ENCODE measurements at regions not wholly inside any gene's neighbourhood (a gene's known extent, or its start where the extent isn't known, plus 50 kb on each side); places are given as distances from the start of the nearest gene placed in this dataset.

GRCh38 chr1:25057188-25057587 is 127.1 kb upstream of the RUNX3 start:
- no peaks in the 10 kb centered on the region for H3K36me3 ChIP-seq (ENCODE audit: insufficient read depth, low read length)
- H3K9me3 ChIP-seq (ENCODE audit: low read length), result no peaks in the 10 kb centered on the region
- H3K27me3 ChIP-seq (ENCODE audit: insufficient read depth, low read depth, low read length), result no peaks in the 10 kb centered on the region
- H3K9me2 ChIP-seq (ENCODE audit: insufficient read depth, low read length), result no peaks in the 10 kb centered on the region
- TF ChIP-seq MXI1 (conservative IDR thresholded peaks at IDR 0.05; ENCODE audit: poor library complexity, severe bottlenecking) (no peak), RAD21 (conservative IDR thresholded peaks at IDR 0.05) (no peak), EP300 (conservative IDR thresholded peaks at IDR 0.05; ENCODE audit: poor library complexity, severe bottlenecking) (no peak), TAF1 (IDR thresholded peaks at IDR 0.05; ENCODE audit: low read depth) (no peak), POLR2AphosphoS5 (IDR thresholded peaks at IDR 0.05) (no peak), SMC3 (conservative IDR thresholded peaks at IDR 0.05; ENCODE audit: poor library complexity) (no peak), CTCF (IDR thresholded peaks at IDR 0.05; ENCODE audit: poor library complexity, severe bottlenecking) (no peak), REST (IDR thresholded peaks at IDR 0.05; ENCODE audit: borderline replicate concordance) (no peak), EZH2 (IDR thresholded peaks at IDR 0.05; ENCODE audit: borderline replicate concordance, insufficient read depth, low read length, poor library complexity, severe bottlenecking) (no peak)
- H3K4me2 ChIP-seq (ENCODE audit: low read length), result no peak overlapping the region
- H3K79me2 ChIP-seq (replicated peaks; ENCODE audit: insufficient read depth, low read length), result no peaks in the 10 kb centered on the region
- no peak overlapping the region for H3K4me3 ChIP-seq (ENCODE audit: low read length)
- H2AFZ ChIP-seq (ENCODE audit: low read depth, low read length), result no peak overlapping the region
- no peak overlapping the region for H3K27ac ChIP-seq (ENCODE audit: low read length)
- no peaks in the 10 kb centered on the region for H4K20me1 ChIP-seq (ENCODE audit: insufficient read depth)
- no peaks in the 10 kb centered on the region for H3F3A ChIP-seq (ENCODE audit: insufficient read depth, low read length, poor library complexity, severe bottlenecking)
- no peak overlapping the region for H3K9ac ChIP-seq (ENCODE audit: low read length)

- no peaks in the 10 kb centered on the region for H3K9me2 ChIP-seq (ENCODE audit: insufficient read depth, low read length)
- no peak overlapping the region for H3K4me3 ChIP-seq (ENCODE audit: low read length)
- H3K4me2 ChIP-seq (ENCODE audit: low read length), result no peak overlapping the region
- H3F3A ChIP-seq (ENCODE audit: insufficient read depth, low read length, poor library complexity, severe bottlenecking), result no peaks in the 10 kb centered on the region
- no peak overlapping the region for H3K9ac ChIP-seq (ENCODE audit: low read length)
- no peaks in the 10 kb centered on the region for H3K79me2 ChIP-seq (replicated peaks; ENCODE audit: insufficient read depth, low read length)
- no peaks in the 10 kb centered on the region for H3K27me3 ChIP-seq (ENCODE audit: insufficient read depth, low read depth, low read length)
- H3K9me3 ChIP-seq (ENCODE audit: low read length), result no peaks in the 10 kb centered on the region
- H3K27ac ChIP-seq (ENCODE audit: low read length), result no peak overlapping the region
- TF ChIP-seq SMC3 (conservative IDR thresholded peaks at IDR 0.05; ENCODE audit: poor library complexity), result no peak
- no peaks in the 10 kb centered on the region for H4K20me1 ChIP-seq (ENCODE audit: insufficient read depth)
- H2AFZ ChIP-seq (ENCODE audit: low read depth, low read length), result no peak overlapping the region
- no peaks in the 10 kb centered on the region for H3K36me3 ChIP-seq (ENCODE audit: insufficient read depth, low read length)
Measured at GRCh38 chr1:25056536-25056935, 126.5 kb upstream of the RUNX3 start.

- no peaks in the 10 kb centered on the region for H3K9me3 ChIP-seq (ENCODE audit: low read length)
- no peaks in the 10 kb centered on the region for H4K20me1 ChIP-seq (ENCODE audit: insufficient read depth)
- no peak overlapping the region for H3K4me2 ChIP-seq (ENCODE audit: low read length)
- no peaks in the 10 kb centered on the region for H3K9me2 ChIP-seq (ENCODE audit: insufficient read depth, low read length)
- no peak overlapping the region for H2AFZ ChIP-seq (ENCODE audit: low read depth, low read length)
- TF ChIP-seq MXI1 (conservative IDR thresholded peaks at IDR 0.05; ENCODE audit: poor library complexity, severe bottlenecking) (no peak), REST (IDR thresholded peaks at IDR 0.05; ENCODE audit: borderline replicate concordance) (no peak), RAD21 (conservative IDR thresholded peaks at IDR 0.05) (no peak), POLR2AphosphoS5 (IDR thresholded peaks at IDR 0.05) (no peak), EZH2 (IDR thresholded peaks at IDR 0.05; ENCODE audit: borderline replicate concordance, insufficient read depth, low read length, poor library complexity, severe bottlenecking) (no peak), TAF1 (IDR thresholded peaks at IDR 0.05; ENCODE audit: low read depth) (no peak), SMC3 (conservative IDR thresholded peaks at IDR 0.05; ENCODE audit: poor library complexity) (no peak), EP300 (conservative IDR thresholded peaks at IDR 0.05; ENCODE audit: poor library complexity, severe bottlenecking) (no peak), CTCF (IDR thresholded peaks at IDR 0.05; ENCODE audit: poor library complexity, severe bottlenecking) (no peak)
- no peaks in the 10 kb centered on the region for H3K27me3 ChIP-seq (ENCODE audit: insufficient read depth, low read depth, low read length)
- no peak overlapping the region for H3K27ac ChIP-seq (ENCODE audit: low read length)
- H3K9ac ChIP-seq (ENCODE audit: low read length), result no peak overlapping the region
- no peaks in the 10 kb centered on the region for H3F3A ChIP-seq (ENCODE audit: insufficient read depth, low read length, poor library complexity, severe bottlenecking)
- H3K4me3 ChIP-seq (ENCODE audit: low read length), result no peak overlapping the region
- no peaks in the 10 kb centered on the region for H3K79me2 ChIP-seq (replicated peaks; ENCODE audit: insufficient read depth, low read length)
- H3K36me3 ChIP-seq (ENCODE audit: insufficient read depth, low read length), result no peaks in the 10 kb centered on the region
Measured at GRCh38 chr1:25055961-25056360, 125.9 kb upstream of the RUNX3 start.
